ENCODE measurements at regions not wholly inside any gene's neighbourhood (a gene's known extent, or its start where the extent isn't known, plus 50 kb on each side); places are given as distances from the start of the nearest gene placed in this dataset.

- H3K9ac ChIP-seq, result no peak overlapping the region
- no peak overlapping the region for H3K4me2 ChIP-seq (ENCODE audit: low read length)
- no peak overlapping the region for H2AFZ ChIP-seq
- H3K4me3 ChIP-seq (ENCODE audit: low read depth, low read length), result no peak overlapping the region
- no peak overlapping the region for H3K27ac ChIP-seq
- H3K4me1 ChIP-seq, result no peaks in the 10 kb centered on the region
- no peaks in the 10 kb centered on the region for H3K79me2 ChIP-seq
- H3K36me3 ChIP-seq (ENCODE audit: control insufficient read depth, insufficient read depth, low read length), result no peaks in the 10 kb centered on the region
- TF ChIP-seq CTCF (IDR thresholded peaks at IDR 0.05), result no peak
- H3K9me3 ChIP-seq (ENCODE audit: control insufficient read depth, low read length), result no peaks in the 10 kb centered on the region
- no peaks in the 10 kb centered on the region for H3K27me3 ChIP-seq (ENCODE audit: control insufficient read depth, insufficient read depth, low read length)
These were observed 177.3 kb upstream of the GOLIM4 start for GRCh38 chr3:168273036-168273435.

GRCh38 chr3:168272343-168272985 is 176.7 kb upstream of the GOLIM4 start:
- Histone ChIP-seq H3K79me2 (no peaks in the 10 kb centered on the region), H3K4me1 (no peaks in the 10 kb centered on the region), H3K9me3 (ENCODE audit: control insufficient read depth, low read length) (no peaks in the 10 kb centered on the region), H3K27me3 (ENCODE audit: control insufficient read depth, insufficient read depth, low read length) (no peaks in the 10 kb centered on the region), H3K27ac (no peak overlapping the region), H3K4me2 (ENCODE audit: low read length) (no peak overlapping the region), H3K4me3 (ENCODE audit: low read depth, low read length) (no peak overlapping the region), H2AFZ (no peak overlapping the region), H3K36me3 (ENCODE audit: control insufficient read depth, insufficient read depth, low read length) (no peaks in the 10 kb centered on the region), H3K9ac (no peak overlapping the region)
- no peak for TF ChIP-seq CTCF (IDR thresholded peaks at IDR 0.05)

GRCh38 chr3:168271932-168272331 is 176.2 kb upstream of the GOLIM4 start:
- TF ChIP-seq CTCF (IDR thresholded peaks at IDR 0.05), result no peak
- H3K4me1 ChIP-seq, result no peaks in the 10 kb centered on the region
- no peak overlapping the region for H3K9ac ChIP-seq
- H3K79me2 ChIP-seq, result no peaks in the 10 kb centered on the region
- no peak overlapping the region for H3K27ac ChIP-seq
- H3K27me3 ChIP-seq (ENCODE audit: control insufficient read depth, insufficient read depth, low read length), result no peaks in the 10 kb centered on the region
- no peaks in the 10 kb centered on the region for H3K36me3 ChIP-seq (ENCODE audit: control insufficient read depth, insufficient read depth, low read length)
- H2AFZ ChIP-seq, result no peak overlapping the region
- H3K4me2 ChIP-seq (ENCODE audit: low read length), result no peak overlapping the region
- H3K4me3 ChIP-seq (ENCODE audit: low read depth, low read length), result no peak overlapping the region
- no peaks in the 10 kb centered on the region for H3K9me3 ChIP-seq (ENCODE audit: control insufficient read depth, low read length)

GRCh38 chr3:168269001-168269400 is 173.3 kb upstream of the GOLIM4 start:
- Histone ChIP-seq H3K9me3 (ENCODE audit: control insufficient read depth, low read length) (no peaks in the 10 kb centered on the region), H2AFZ (no peak overlapping the region), H3K27me3 (ENCODE audit: control insufficient read depth, insufficient read depth, low read length) (no peaks in the 10 kb centered on the region), H3K4me3 (ENCODE audit: low read depth, low read length) (no peak overlapping the region), H3K4me1 (no peaks in the 10 kb centered on the region), H3K79me2 (no peaks in the 10 kb centered on the region), H3K4me2 (ENCODE audit: low read length) (no peak overlapping the region), H3K27ac (no peak overlapping the region), H3K9ac (no peak overlapping the region), H3K36me3 (ENCODE audit: control insufficient read depth, insufficient read depth, low read length) (no peaks in the 10 kb centered on the region)
- no peak for TF ChIP-seq CTCF (IDR thresholded peaks at IDR 0.05)

- Histone ChIP-seq H3K9ac (no peak overlapping the region), H3K4me3 (ENCODE audit: low read depth, low read length) (no peak overlapping the region)
- no peak for TF ChIP-seq CTCF (IDR thresholded peaks at IDR 0.05)
These were observed 171.5 kb upstream of the GOLIM4 start for GRCh38 chr3:168267179-168267578.

More at GRCh38 chr3:168267179-168267578, 171.5 kb upstream of the GOLIM4 start:
- Histone ChIP-seq H3K27me3 (ENCODE audit: control insufficient read depth, insufficient read depth, low read length) (no peaks in the 10 kb centered on the region), H2AFZ (no peak overlapping the region), H3K4me2 (ENCODE audit: low read length) (no peak overlapping the region), H3K79me2 (no peaks in the 10 kb centered on the region), H3K36me3 (ENCODE audit: control insufficient read depth, insufficient read depth, low read length) (no peaks in the 10 kb centered on the region), H3K4me1 (no peaks in the 10 kb centered on the region), H3K9me3 (ENCODE audit: control insufficient read depth, low read length) (no peaks in the 10 kb centered on the region), H3K27ac (no peak overlapping the region)

Measured in parathyroid adenoma (tissue), 2 donors.